HEK293T (cell line): ENCODE measurements at regions not wholly inside any gene's neighbourhood (a gene's known extent, or its start where the extent isn't known, plus 50 kb on each side); places are given as distances from the start of the nearest gene placed in this dataset.

Experiments used
- BHLHE40 ChIP-seq: fragments of 450-650 bp; IDR thresholded peaks from 2 replicates; pipeline ENCODE4 v1.6.1; 2016; ENCODE audit warnings: mild to moderate bottlenecking, moderate library complexity, borderline replicate concordance
- CTBP1 ChIP-seq: fragments of 450-650 bp; IDR thresholded peaks from 2 replicates; pipeline ENCODE4 v1.6.1; 2016; ENCODE audit warnings: borderline replicate concordance
- ELF4 ChIP-seq: fragments of 450-650 bp; IDR thresholded peaks from 2 replicates; pipeline ENCODE4 v1.6.1; 2017; ENCODE audit warnings: antibody characterized with exemption
- FOXK2 ChIP-seq: fragments of 450-650 bp; IDR thresholded peaks from 2 replicates; pipeline ENCODE4 v1.6.1; 2016; ENCODE audit warnings: mild to moderate bottlenecking
- FOXM1 ChIP-seq: fragments of 450-650 bp; IDR thresholded peaks from 2 replicates; pipeline ENCODE4 v1.6.1; 2017; ENCODE audit warnings: mild to moderate bottlenecking, borderline replicate concordance
- L3MBTL2 ChIP-seq: fragments of 450-650 bp; conservative IDR thresholded peaks from 2 replicates; pipeline ENCODE4 v1.6.1; 2016; ENCODE audit warnings: mild to moderate bottlenecking
- NFRKB ChIP-seq: fragments of 450-650 bp; IDR thresholded peaks from 2 replicates; pipeline ENCODE4 v1.6.1; 2016; ENCODE audit warnings: mild to moderate bottlenecking, moderate library complexity
- PKNOX1 ChIP-seq: fragments of 450-650 bp; IDR thresholded peaks from 2 replicates; pipeline ENCODE4 v1.6.1; 2016
- SP1 ChIP-seq: fragments of 450-650 bp; IDR thresholded peaks from 2 replicates; pipeline ENCODE4 v1.6.1; 2017
- SUZ12 ChIP-seq: fragments of 450-650 bp; IDR thresholded peaks from 2 replicates; pipeline ENCODE4 v1.6.1; 2016; ENCODE audit warnings: mild to moderate bottlenecking
- TARDBP ChIP-seq: fragments of 450-650 bp; IDR thresholded peaks from 2 replicates; pipeline ENCODE4 v1.6.1; 2016
- ZNF384 ChIP-seq: fragments of 450-650 bp; IDR thresholded peaks from 2 replicates; pipeline ENCODE4 v1.6.1; 2016

DNA sequence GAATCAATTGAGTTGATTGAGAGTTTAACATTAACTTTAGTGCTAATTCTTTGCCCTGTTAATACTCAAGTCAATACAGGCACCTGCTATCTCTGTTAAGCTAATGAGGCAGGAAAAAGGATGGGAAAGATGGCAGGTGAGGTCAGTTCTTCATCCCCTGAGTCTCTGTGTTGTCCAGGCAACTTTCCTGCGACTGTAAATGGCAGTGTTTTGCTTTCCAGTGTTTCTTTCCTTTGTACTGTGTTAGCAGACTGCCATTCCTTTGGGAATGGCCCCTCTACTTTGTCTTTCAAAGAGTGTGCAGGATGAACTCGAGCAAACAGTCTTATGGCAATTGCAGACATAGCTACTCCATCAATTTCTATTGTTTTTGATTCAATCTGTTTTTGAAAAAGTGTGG is 202.2 kb upstream of the VLDLR start:
- TF ChIP-seq BHLHE40 (no peak), L3MBTL2 (no peak), NFRKB (no peak), PKNOX1 (no peak), SP1 (no peak), SUZ12 (no peak), ZNF384 (no peak), CTBP1 (no peak), TARDBP (no peak), FOXK2 (no peak), ELF4 (no peak), FOXM1 (no peak)
